GM12878 (cell line): ENCODE measurements at regions not wholly inside any gene's neighbourhood (a gene's known extent, or its start where the extent isn't known, plus 50 kb on each side); places are given as distances from the start of the nearest gene placed in this dataset.
"Not testable (repeated sequence)": the region's sequence is repeated elsewhere in the genome, so short reads cannot be mapped to it uniquely, and the experiment has no call there.

Source experiments
- ATAC-seq: fragments of 200-7000 bp; cut with Tn5 transposase; 3 replicates; pipeline ENCODE4 v1.9.1; 2020; ENCODE audit warnings: mild to moderate bottlenecking, moderate library complexity
- BruUV-seq: library from RNA; stranded (reverse); fragments of 400-500 nt; replicated peaks from 2 replicates; lab custom pipeline; 2021; lab: Mats Ljungman, UMichigan
- CTCF ChIA-PET: fragments of 300-600 bp; sonication (Branson Sonifier 250); formaldehyde crosslinking; extraction: SDS; loops from one replicate; lab custom pipeline; 2021; ENCODE audit warnings: inconsistent platforms; lab: Yijun Ruan, JAX
- POLR2A ChIA-PET: fragments of 350-600 bp; formaldehyde crosslinking; extraction: SDS; loops from one replicate; lab custom pipeline; 2021; ENCODE audit warnings: inconsistent platforms; lab: Charles Lee
- RAD21 ChIA-PET: fragments of 300-600 bp; sonication (Branson Sonifier 250); formaldehyde crosslinking; loops from one replicate; lab custom pipeline; 2023; ENCODE audit warnings: antibody characterized with exemption; ENCODE audit not compliant: unreplicated experiment; lab: Charles Lee
- SMC1A ChIA-PET: fragments of 300-600 bp; sonication (Branson Sonifier 250); formaldehyde crosslinking; loops from one replicate; lab custom pipeline; 2023; ENCODE audit not compliant: unreplicated experiment, uncharacterized antibody; lab: Charles Lee
- DNase-seq: peaks from one replicate; pipeline ENCODE4 v3.0.0-alpha.2; 2011; ENCODE audit warnings: low read depth, low spot score
- FAIRE-seq: peaks from 3 replicates; lab custom pipeline; 2011; peaks lifted over from hg19 to GRCh38; lab: Jason Lieb, UNC
- H2AFZ ChIP-seq: 2 replicates; pipeline ENCODE4 v1.6.0; 2011; ENCODE audit warnings: low read depth, low read length, control low read depth; ENCODE audit not compliant: control insufficient read depth
- H3K27ac ChIP-seq: 2 replicates; pipeline ENCODE4 v1.5.1; 2011; ENCODE audit warnings: control low read depth; ENCODE audit not compliant: control insufficient read depth, insufficient read depth
- H3K27me3 ChIP-seq, 2 experiments: replicated peaks in 1 of 2; 2 replicates each; pipeline versions ENCODE4 v1.6.0 to v1.6.1; 2011; ENCODE audit warnings: low read length in 1 of 2; ENCODE audit not compliant: control insufficient read depth in 2 of 2, insufficient read depth in 2 of 2
- H3K36me3 ChIP-seq, 2 experiments: 2 replicates each; pipeline ENCODE4 v1.5.1; 2011; ENCODE audit warnings: low read length in 1 of 2; ENCODE audit not compliant: control insufficient read depth in 2 of 2, insufficient read depth in 2 of 2
- H3K4me1 ChIP-seq: 2 replicates; pipeline ENCODE4 v1.6.1; 2011; ENCODE audit warnings: mild to moderate bottlenecking, low read length, moderate library complexity, mixed read lengths; ENCODE audit not compliant: control insufficient read depth, insufficient read depth
- H3K4me2 ChIP-seq: 2 replicates; pipeline ENCODE4 v1.6.0; 2011; ENCODE audit warnings: control low read depth; ENCODE audit not compliant: control insufficient read depth, insufficient read depth
- H3K4me3 ChIP-seq: fragments of 200-600 bp; sonication (generic); 2 replicates; pipeline ENCODE4 v1.5.1; 2016
- H3K79me2 ChIP-seq: 2 replicates; pipeline ENCODE4 v1.6.0; 2011; ENCODE audit warnings: low read length; ENCODE audit not compliant: control insufficient read depth, insufficient read depth
- H3K9ac ChIP-seq: 2 replicates; pipeline ENCODE4 v1.8.0; 2011; ENCODE audit warnings: low read length, control low read depth, mixed read lengths; ENCODE audit not compliant: control insufficient read depth, insufficient read depth
- H3K9me3 ChIP-seq: replicated peaks from 3 replicates; pipeline ENCODE4 v1.5.1; 2011; ENCODE audit warnings: mild to moderate bottlenecking, low read length; ENCODE audit not compliant: control insufficient read depth, insufficient read depth
- H4K20me1 ChIP-seq: 2 replicates; pipeline ENCODE4 v1.6.0; 2011; ENCODE audit not compliant: control insufficient read depth, insufficient read depth
- ATF2 ChIP-seq: IDR thresholded peaks from 2 replicates; pipeline ENCODE4 v1.6.1; 2012; ENCODE audit warnings: low read length, inconsistent platforms
- IRF5 ChIP-seq: fragments of 450-650 bp; IDR thresholded peaks from 2 replicates; pipeline ENCODE4 v1.6.1; 2017; ENCODE audit warnings: borderline replicate concordance
- SP1 ChIP-seq: IDR thresholded peaks from one replicate; pipeline ENCODE4 v1.6.1; 2011; ENCODE audit warnings: low read depth, low read length
- WGBS: methylation state at CpG from one replicate; pipeline ENCODE4 v1.1.6; 2016; ENCODE audit warnings: low lambda C conversion rate; ENCODE audit not compliant: insufficient replicate concordance, insufficient coverage; ENCODE audit errors: missing lambda C conversion rate; 5-methylcytosine and 5-hydroxymethylcytosine counted together
- in situ Hi-C: fragments of 300-500 bp; cut with MboI; formaldehyde crosslinking; loops from 9 replicates; pipeline ENCODE4 v1.14.3; 2018; ENCODE audit warnings: mixed read lengths
- intact Hi-C: fragments of 100-400 bp; cut with micrococcal nuclease; formaldehyde crosslinking; loops from one replicate; pipeline ENCODE4 v1.14.2; 2022; ENCODE audit not compliant: unreplicated experiment

DNA sequence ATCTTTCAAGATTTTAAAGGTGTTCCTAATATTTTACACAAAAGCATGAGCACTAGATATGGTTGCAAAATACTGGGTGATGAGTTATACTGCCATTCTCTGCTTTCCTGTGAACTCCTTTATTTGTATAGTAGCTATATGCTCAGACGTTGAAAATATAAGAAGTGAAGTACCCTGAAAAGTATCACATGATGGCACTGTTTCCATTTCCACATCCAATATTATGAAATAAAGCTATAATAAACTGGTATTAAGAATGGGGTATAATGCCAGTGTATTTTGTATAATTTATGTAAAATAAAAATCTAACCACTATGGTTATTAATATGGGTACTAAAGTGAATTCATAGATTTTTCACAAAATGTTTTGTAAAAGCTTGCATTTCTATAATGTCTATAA, 79.6 kb upstream of the FOXP2 start:
- no peak for FAIRE-seq
- no peaks in the 10 kb centered on the region for H3K27me3 ChIP-seq
- no peak for TF ChIP-seq ATF2
- TF ChIP-seq SP1 = no peak
- TF ChIP-seq IRF5 = no peak
- TF ChIP-seq, all 136 proteins: peak for 0
- WGBS = 0% methylated on average over 1 of the region's 1 CpG
- H3K9me3 ChIP-seq = no peaks in the 10 kb centered on the region
- no peak overlapping the region for H3K27ac ChIP-seq
- H3K4me2 ChIP-seq = no peak overlapping the region
- ATAC-seq = no peak
- ChIA-PET POLR2A (no interaction called here), CTCF (no interaction called here), RAD21 (no interaction called here), SMC1A (interaction anchor here (0.6 kb wide), 1 partner anchor 141 kb away, joined by 3 read pairs; no protein-coding TSS in a partner anchor)
- H3K4me3 ChIP-seq = no peak overlapping the region
- intact Hi-C loops = loop anchor here (10.0 kb wide), 1 partner anchor 330 kb away; no protein-coding TSS in a partner anchor
- H3K9ac ChIP-seq = no peak overlapping the region
- no peaks in the 10 kb centered on the region for H3K4me1 ChIP-seq
- H3K79me2 ChIP-seq = no peaks in the 10 kb centered on the region
- BruUV-seq = no TSS peak
- no peak for DNase-seq
- no peaks in the 10 kb centered on the region for H4K20me1 ChIP-seq
- no peaks in the 10 kb centered on the region for H3K36me3 ChIP-seq
- H2AFZ ChIP-seq = no peak overlapping the region
- in situ Hi-C loops = no loop called here

GRCh38 chr7:114329458-114329857, 85.2 kb upstream of the FOXP2 start:
- in situ Hi-C loops, H3K9me3 ChIP-seq, SMC1A ChIA-PET, POLR2A ChIA-PET, H3K36me3 ChIP-seq, RAD21 ChIA-PET, H3K9ac ChIP-seq, H3K27me3 ChIP-seq, BruUV-seq, ATAC-seq, H3K79me2 ChIP-seq, H3K4me2 ChIP-seq, H3K27ac ChIP-seq, FAIRE-seq, H3K4me1 ChIP-seq, H3K4me3 ChIP-seq, intact Hi-C loops, H4K20me1 ChIP-seq, DNase-seq, H2AFZ ChIP-seq: not testable (repeated sequence)
- CTCF ChIA-PET = interaction anchor here (0.6 kb wide), 1 partner anchor 334 kb away, joined by 3 read pairs; no protein-coding TSS in a partner anchor
- 70% methylated on average over 6 of the region's 10 CpGs for WGBS
